KMS-11 (cell line): ENCODE measurements at regions not wholly inside any gene's neighbourhood (a gene's known extent, or its start where the extent isn't known, plus 50 kb on each side); places are given as distances from the start of the nearest gene placed in this dataset.

ENCODE experiments used
- H2AFZ ChIP-seq: fragments of 200-600 bp; sonication (generic); 2 replicates; pipeline ENCODE4 v1.6.1; 2016; ENCODE audit warnings: antibody characterized with exemption, mixed run types, low read depth
- H3K27ac ChIP-seq: fragments of 200-600 bp; sonication (generic); 2 replicates; pipeline ENCODE4 v1.6.1; 2016; ENCODE audit warnings: mild to moderate bottlenecking, mixed run types
- H3K27me3 ChIP-seq: fragments of 200-600 bp; sonication (generic); 2 replicates; pipeline ENCODE4 v1.6.1; 2017; ENCODE audit warnings: mild to moderate bottlenecking, low read depth, mixed run types, moderate library complexity; ENCODE audit not compliant: insufficient read depth
- H3K36me3 ChIP-seq: fragments of 200-600 bp; sonication (generic); 2 replicates; pipeline ENCODE4 v1.6.1; 2017; ENCODE audit warnings: mild to moderate bottlenecking, mixed run types; ENCODE audit not compliant: insufficient read depth
- H3K4me1 ChIP-seq: fragments of 200-600 bp; sonication (generic); 2 replicates; pipeline ENCODE4 v1.6.1; 2016; ENCODE audit warnings: mild to moderate bottlenecking, low read depth, mixed run types; ENCODE audit not compliant: poor library complexity, severe bottlenecking
- H3K4me2 ChIP-seq: fragments of 200-600 bp; sonication (generic); 2 replicates; pipeline ENCODE4 v1.7.0; 2016; ENCODE audit warnings: mild to moderate bottlenecking, mixed run types
- H3K4me3 ChIP-seq: fragments of 200-600 bp; sonication (generic); IDR thresholded peaks from 2 replicates; pipeline ENCODE4 v1.6.1; 2017; ENCODE audit warnings: low read depth, low read length, mixed read lengths; ENCODE audit not compliant: insufficient read depth
- H3K79me2 ChIP-seq: fragments of 200-600 bp; sonication (generic); 2 replicates; pipeline ENCODE4 v1.6.1; 2016; ENCODE audit warnings: low read depth, mixed run types; ENCODE audit not compliant: insufficient read depth
- H3K9ac ChIP-seq: fragments of 200-600 bp; sonication (generic); 2 replicates; pipeline ENCODE4 v1.6.1; 2016; ENCODE audit warnings: mild to moderate bottlenecking, mixed run types
- H4K20me1 ChIP-seq: fragments of 200-600 bp; sonication (generic); 2 replicates; pipeline ENCODE4 v1.6.1; 2016; ENCODE audit warnings: mild to moderate bottlenecking, mixed run types; ENCODE audit not compliant: insufficient read depth
- TF ChIP-seq, protein P1 (sequence below): fragments of 200-600 bp; sonication (generic); conservative IDR thresholded peaks from 2 replicates; pipeline ENCODE4 v1.6.1; 2017; ENCODE audit warnings: low read depth, mild to moderate bottlenecking, antibody characterized with exemption, low read length, moderate library complexity, mixed read lengths

DNA sequence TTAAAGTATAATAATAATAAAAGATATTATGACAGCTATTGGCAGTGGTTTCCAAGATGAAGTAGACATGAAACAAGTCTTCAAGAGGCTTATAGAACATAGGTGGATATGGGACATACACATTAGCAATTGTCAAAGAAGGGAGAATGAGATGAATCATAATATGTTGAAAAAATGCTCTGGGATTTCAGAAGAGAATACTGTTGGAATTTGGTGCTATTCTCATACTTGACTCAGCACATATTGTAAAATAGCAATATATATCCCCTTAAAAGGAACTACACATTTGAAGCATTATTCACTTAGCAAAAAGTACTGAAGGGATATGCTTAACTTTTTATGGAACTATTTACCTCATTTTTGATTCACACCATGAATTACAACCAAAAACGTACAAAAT lies 577.2 kb upstream of the PCDH15 start:
- Histone ChIP-seq H3K27me3 (no peaks in the 10 kb centered on the region), H3K79me2 (no peaks in the 10 kb centered on the region)

DNA sequence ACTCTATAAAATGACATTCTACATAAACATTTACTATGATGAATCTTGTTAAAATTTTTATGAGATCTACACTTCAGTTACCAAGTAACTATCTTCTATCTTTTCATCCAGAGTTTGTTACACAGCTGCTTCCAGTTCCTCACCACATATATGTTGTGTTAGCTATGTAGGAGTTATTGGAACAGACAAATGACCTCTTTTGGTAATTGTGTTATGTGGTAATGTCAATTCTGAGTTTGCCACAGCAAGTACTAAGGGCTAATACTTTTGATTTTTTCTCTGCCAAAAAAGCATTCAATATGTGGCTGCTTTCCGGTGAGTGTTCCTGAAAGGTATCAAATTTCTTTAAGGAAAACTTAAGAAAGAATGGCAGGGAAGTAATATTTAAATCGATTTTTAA lies 573.9 kb upstream of the PCDH15 start:
- Histone ChIP-seq H3K4me3 (no peak overlapping the region), H3K36me3 (no peaks in the 10 kb centered on the region), H3K79me2 (no peaks in the 10 kb centered on the region), H3K4me1 (peaks cover 6% of the 10 kb centered on the region), H4K20me1 (no peaks in the 10 kb centered on the region), H3K27me3 (no peaks in the 10 kb centered on the region), H2AFZ (no peak overlapping the region), H3K9ac (no peak overlapping the region), H3K4me2 (no peak overlapping the region), H3K27ac (no peak overlapping the region)
- TF ChIP-seq, protein P1, sequence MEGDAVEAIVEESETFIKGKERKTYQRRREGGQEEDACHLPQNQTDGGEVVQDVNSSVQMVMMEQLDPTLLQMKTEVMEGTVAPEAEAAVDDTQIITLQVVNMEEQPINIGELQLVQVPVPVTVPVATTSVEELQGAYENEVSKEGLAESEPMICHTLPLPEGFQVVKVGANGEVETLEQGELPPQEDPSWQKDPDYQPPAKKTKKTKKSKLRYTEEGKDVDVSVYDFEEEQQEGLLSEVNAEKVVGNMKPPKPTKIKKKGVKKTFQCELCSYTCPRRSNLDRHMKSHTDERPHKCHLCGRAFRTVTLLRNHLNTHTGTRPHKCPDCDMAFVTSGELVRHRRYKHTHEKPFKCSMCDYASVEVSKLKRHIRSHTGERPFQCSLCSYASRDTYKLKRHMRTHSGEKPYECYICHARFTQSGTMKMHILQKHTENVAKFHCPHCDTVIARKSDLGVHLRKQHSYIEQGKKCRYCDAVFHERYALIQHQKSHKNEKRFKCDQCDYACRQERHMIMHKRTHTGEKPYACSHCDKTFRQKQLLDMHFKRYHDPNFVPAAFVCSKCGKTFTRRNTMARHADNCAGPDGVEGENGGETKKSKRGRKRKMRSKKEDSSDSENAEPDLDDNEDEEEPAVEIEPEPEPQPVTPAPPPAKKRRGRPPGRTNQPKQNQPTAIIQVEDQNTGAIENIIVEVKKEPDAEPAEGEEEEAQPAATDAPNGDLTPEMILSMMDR, result no peak

More for the DNA sequence above, 577.2 kb upstream of the PCDH15 start:
- no peak overlapping the region for H3K4me2 ChIP-seq
- TF ChIP-seq, protein P1, result no peak
- no peak overlapping the region for H2AFZ ChIP-seq
- no peak overlapping the region for H3K4me3 ChIP-seq
- peaks cover 3% of the 10 kb centered on the region for H3K4me1 ChIP-seq
- no peak overlapping the region for H3K27ac ChIP-seq
- H3K9ac ChIP-seq, result no peak overlapping the region
- no peaks in the 10 kb centered on the region for H4K20me1 ChIP-seq
- no peaks in the 10 kb centered on the region for H3K36me3 ChIP-seq

DNA sequence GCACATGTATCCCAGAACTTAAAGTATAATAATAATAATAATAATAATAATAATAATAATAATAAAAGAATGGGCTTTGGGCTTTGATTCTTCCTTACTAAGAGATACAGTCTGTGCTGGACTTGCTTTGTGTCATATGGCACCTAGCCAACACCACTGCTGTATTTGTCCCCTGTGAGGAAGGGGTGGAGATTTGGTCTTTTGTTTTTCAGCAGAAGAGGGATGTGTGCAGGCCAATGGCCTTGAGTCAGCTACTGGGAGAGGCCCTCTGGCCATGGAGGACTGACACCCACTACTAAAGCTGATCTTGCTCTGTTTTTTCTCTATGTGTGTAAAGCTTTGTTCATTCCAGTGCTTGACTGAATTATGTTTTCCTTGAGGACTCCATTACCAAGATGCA lies 573.0 kb upstream of the PCDH15 start:
- Histone ChIP-seq H3K27me3 (no peaks in the 10 kb centered on the region), H3K36me3 (no peaks in the 10 kb centered on the region), H3K4me1 (peaks cover 8% of the 10 kb centered on the region), H3K27ac (no peak overlapping the region), H3K4me3 (no peak overlapping the region), H3K4me2 (no peak overlapping the region), H2AFZ (no peak overlapping the region), H3K9ac (no peak overlapping the region), H3K79me2 (no peaks in the 10 kb centered on the region), H4K20me1 (no peaks in the 10 kb centered on the region)
- TF ChIP-seq, protein P1, result no peak

DNA sequence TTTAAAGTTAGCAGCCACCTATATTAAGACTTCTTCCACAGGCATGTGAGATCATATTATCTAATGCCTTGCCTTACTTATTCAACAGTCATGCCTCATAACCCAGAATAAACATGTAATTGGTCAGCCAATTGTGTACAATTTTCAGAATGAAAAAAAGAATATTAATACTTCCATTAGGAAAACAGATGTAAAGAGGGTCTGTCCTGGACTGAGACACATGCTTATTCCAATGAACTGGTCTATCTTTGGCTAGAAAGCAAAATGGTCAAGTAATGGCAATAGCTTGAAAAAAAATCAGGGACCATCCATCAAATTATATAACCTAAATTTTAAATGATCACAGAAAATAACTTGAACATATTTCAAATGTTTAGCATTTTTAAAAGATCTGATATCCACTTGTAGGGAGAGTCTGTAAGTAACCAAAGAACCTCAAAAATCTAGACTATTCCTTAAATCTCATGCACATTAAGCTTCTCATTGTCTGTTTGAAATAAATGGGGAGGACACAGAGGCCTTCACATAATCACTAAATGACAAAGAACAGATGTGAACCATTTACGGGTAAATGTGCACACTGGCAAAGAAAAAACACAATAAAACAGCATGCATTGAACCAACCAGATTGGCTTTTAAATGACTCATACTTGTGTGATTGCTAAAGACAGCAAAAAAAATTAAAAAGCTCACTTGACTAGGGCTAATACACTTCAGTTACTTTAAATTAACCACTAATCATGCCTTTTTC lies 568.8 kb upstream of the PCDH15 start:
- Histone ChIP-seq H3K79me2 (no peaks in the 10 kb centered on the region), H2AFZ (no peak overlapping the region)

More for the DNA sequence above, 568.8 kb upstream of the PCDH15 start:
- no peak overlapping the region for H3K27ac ChIP-seq
- no peaks in the 10 kb centered on the region for H3K27me3 ChIP-seq
- H3K4me3 ChIP-seq, result no peak overlapping the region
- H3K4me1 ChIP-seq, result peaks cover 17% of the 10 kb centered on the region
- TF ChIP-seq, protein P1, result no peak
- no peaks in the 10 kb centered on the region for H3K36me3 ChIP-seq
- no peaks in the 10 kb centered on the region for H4K20me1 ChIP-seq
- H3K9ac ChIP-seq, result no peak overlapping the region
- no peak overlapping the region for H3K4me2 ChIP-seq
